Fibroblast of mammary gland (primary cell): ENCODE measurements at regions not wholly inside any gene's neighbourhood (a gene's known extent, or its start where the extent isn't known, plus 50 kb on each side); places are given as distances from the start of the nearest gene placed in this dataset.

Experiments
- DNase-seq: peaks from one replicate; pipeline ENCODE4 v3.0.0-alpha.2; 2010; ENCODE audit warnings: low read depth
- H3K4me3 ChIP-seq: 2 replicates; pipeline ENCODE4 v1.5.1; 2011; ENCODE audit warnings: low read depth, mild to moderate bottlenecking, low read length, moderate library complexity; ENCODE audit not compliant: control insufficient read depth
- CTCF ChIP-seq: conservative IDR thresholded peaks from 2 replicates; pipeline ENCODE4 v1.5.1; 2011; ENCODE audit warnings: low read depth, low read length, inconsistent platforms; ENCODE audit not compliant: control insufficient read depth, insufficient read depth

GRCh38 chr3:187618722-187619121, 51.5 kb downstream of the SST start:
- no peak for TF ChIP-seq CTCF
- no peak for DNase-seq
- H3K4me3 ChIP-seq: no peak overlapping the region

DNA sequence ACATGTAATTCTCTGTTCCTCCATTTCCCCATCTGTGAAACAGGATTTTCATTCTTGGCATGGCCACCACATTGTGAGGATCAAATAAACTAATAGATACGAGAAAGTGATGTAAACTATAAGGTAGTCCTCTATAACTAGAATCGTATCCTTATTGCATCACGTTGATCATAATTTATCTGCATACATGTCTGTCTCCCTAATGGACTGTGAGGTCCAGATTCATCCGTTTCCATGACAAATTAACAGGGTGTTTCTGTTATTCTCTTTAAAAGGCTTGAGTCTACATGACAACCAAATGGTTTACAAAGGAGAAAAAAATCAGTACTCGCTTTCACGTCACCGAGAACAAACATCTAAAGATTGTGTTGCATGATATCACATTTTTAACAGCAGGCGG, 53.0 kb downstream of the SST start:
- no peak overlapping the region for H3K4me3 ChIP-seq
- no peak for DNase-seq
- TF ChIP-seq CTCF: no peak

- DNase-seq: peak; percentile 68
- no peak overlapping the region for H3K4me3 ChIP-seq
- peak; percentile 81 for TF ChIP-seq CTCF
Observed at GRCh38 chr3:187616307-187616972, 53.8 kb downstream of the SST start.

GRCh38 chr3:187615630-187616029, 54.6 kb downstream of the SST start:
- no peak for TF ChIP-seq CTCF
- no peak overlapping the region for H3K4me3 ChIP-seq
- no peak for DNase-seq

- no peak overlapping the region for H3K4me3 ChIP-seq
- TF ChIP-seq CTCF: no peak
- peak; percentile 38 for DNase-seq
Observed at GRCh38 chr3:187612656-187613055, 57.5 kb downstream of the SST start.

DNA sequence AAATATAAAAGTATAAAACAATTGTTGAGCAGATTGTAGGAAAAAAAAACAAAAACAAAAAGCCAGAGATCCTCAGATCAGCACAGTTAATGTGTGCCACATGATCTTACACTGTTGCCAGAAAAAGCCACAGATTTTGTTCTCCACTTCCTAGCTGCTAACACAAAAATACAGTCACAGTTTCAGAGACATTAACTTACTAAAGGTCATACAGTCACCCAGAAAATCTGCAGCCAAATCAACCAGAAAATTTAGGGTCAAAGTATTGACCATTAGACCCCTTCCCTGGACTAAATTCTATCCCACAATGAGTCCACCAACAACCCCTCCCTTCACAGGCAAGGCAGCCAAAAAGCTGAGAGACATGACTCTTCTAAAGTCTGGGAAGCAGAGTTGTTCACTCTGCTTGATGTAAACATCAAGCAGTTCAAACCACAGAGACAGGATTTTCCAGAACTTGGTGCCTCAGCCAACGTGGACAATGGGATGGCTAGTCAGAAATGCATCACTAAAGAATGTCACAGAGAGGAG, 59.1 kb downstream of the SST start:
- DNase-seq: peak; percentile 69
- no peak overlapping the region for H3K4me3 ChIP-seq
- no peak for TF ChIP-seq CTCF
